ENCODE measurements at regions not wholly inside any gene's neighbourhood (a gene's known extent, or its start where the extent isn't known, plus 50 kb on each side); places are given as distances from the start of the nearest gene placed in this dataset.

DNA sequence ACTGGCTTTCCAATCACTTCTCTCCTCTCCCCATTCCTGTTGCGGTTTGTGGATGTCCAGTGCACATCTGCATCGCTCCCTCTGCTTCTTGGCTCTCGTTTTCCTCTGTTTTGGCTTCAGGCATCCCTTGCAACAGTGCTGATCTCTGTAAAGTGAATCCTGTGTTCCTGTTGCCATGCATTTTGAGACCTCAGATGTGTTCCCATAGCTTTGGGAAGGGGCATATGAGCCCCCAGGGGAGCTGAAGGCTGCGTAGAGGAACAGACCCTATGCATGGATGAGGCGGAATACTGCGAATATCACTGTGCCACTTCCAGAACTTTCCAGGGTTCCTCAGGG lies 168.4 kb upstream of the HAAO start:
- ChIA-PET CTCF (no interaction called here), POLR2A (no interaction called here)
- intact Hi-C loops (cut with micrococcal nuclease; ENCODE audit: unreplicated experiment): no loop called here
- no TSS peak for BruUV-seq (replicated peaks)
- ATAC-seq (no peak), DNase-seq (ENCODE audit: low read depth, low spot score) (no peak)
- H3K4me1 ChIP-seq (ENCODE audit: control insufficient read depth, insufficient read depth, low read length): no peaks in the 10 kb centered on the region
- no peaks in the 10 kb centered on the region for H3K36me3 ChIP-seq (ENCODE audit: control insufficient read depth, insufficient read depth, low read length)
- TF ChIP-seq, protein P1, sequence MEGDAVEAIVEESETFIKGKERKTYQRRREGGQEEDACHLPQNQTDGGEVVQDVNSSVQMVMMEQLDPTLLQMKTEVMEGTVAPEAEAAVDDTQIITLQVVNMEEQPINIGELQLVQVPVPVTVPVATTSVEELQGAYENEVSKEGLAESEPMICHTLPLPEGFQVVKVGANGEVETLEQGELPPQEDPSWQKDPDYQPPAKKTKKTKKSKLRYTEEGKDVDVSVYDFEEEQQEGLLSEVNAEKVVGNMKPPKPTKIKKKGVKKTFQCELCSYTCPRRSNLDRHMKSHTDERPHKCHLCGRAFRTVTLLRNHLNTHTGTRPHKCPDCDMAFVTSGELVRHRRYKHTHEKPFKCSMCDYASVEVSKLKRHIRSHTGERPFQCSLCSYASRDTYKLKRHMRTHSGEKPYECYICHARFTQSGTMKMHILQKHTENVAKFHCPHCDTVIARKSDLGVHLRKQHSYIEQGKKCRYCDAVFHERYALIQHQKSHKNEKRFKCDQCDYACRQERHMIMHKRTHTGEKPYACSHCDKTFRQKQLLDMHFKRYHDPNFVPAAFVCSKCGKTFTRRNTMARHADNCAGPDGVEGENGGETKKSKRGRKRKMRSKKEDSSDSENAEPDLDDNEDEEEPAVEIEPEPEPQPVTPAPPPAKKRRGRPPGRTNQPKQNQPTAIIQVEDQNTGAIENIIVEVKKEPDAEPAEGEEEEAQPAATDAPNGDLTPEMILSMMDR (IDR thresholded peaks at IDR 0.05): no peak
- TF ChIP-seq, protein P2, sequence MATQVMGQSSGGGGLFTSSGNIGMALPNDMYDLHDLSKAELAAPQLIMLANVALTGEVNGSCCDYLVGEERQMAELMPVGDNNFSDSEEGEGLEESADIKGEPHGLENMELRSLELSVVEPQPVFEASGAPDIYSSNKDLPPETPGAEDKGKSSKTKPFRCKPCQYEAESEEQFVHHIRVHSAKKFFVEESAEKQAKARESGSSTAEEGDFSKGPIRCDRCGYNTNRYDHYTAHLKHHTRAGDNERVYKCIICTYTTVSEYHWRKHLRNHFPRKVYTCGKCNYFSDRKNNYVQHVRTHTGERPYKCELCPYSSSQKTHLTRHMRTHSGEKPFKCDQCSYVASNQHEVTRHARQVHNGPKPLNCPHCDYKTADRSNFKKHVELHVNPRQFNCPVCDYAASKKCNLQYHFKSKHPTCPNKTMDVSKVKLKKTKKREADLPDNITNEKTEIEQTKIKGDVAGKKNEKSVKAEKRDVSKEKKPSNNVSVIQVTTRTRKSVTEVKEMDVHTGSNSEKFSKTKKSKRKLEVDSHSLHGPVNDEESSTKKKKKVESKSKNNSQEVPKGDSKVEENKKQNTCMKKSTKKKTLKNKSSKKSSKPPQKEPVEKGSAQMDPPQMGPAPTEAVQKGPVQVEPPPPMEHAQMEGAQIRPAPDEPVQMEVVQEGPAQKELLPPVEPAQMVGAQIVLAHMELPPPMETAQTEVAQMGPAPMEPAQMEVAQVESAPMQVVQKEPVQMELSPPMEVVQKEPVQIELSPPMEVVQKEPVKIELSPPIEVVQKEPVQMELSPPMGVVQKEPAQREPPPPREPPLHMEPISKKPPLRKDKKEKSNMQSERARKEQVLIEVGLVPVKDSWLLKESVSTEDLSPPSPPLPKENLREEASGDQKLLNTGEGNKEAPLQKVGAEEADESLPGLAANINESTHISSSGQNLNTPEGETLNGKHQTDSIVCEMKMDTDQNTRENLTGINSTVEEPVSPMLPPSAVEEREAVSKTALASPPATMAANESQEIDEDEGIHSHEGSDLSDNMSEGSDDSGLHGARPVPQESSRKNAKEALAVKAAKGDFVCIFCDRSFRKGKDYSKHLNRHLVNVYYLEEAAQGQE (IDR thresholded peaks at IDR 0.05; ENCODE audit: insufficient read depth in 1 of 2, low read depth in 2 of 2, low read length in 1 of 2): no peak
- TF ChIP-seq POLR2AphosphoS5 (IDR thresholded peaks at IDR 0.05; ENCODE audit: low read depth, low read length) (no peak), SIN3A (IDR thresholded peaks at IDR 0.05; ENCODE audit: borderline replicate concordance, insufficient read depth, low read depth, low read length) (no peak), TCF7L2 (IDR thresholded peaks at IDR 0.05; ENCODE audit: low read depth, low read length) (no peak)
- in situ Hi-C loops (cut with HindIII; ENCODE audit: low pct_unique_long_range_greater_than_20kb, low sequenced_read_pairs): no loop called here
- no peaks in the 10 kb centered on the region for H3K27me3 ChIP-seq (ENCODE audit: control insufficient read depth, insufficient read depth, low read length)
- H3K9me3 ChIP-seq (ENCODE audit: control insufficient read depth, insufficient read depth, low read depth, low read length): no peaks in the 10 kb centered on the region
- no peak overlapping the region for H3K27ac ChIP-seq (ENCODE audit: low read length)
- no peak overlapping the region for H3K4me3 ChIP-seq (ENCODE audit: low read depth in 2 of 2, low read length in 2 of 2)

DNA sequence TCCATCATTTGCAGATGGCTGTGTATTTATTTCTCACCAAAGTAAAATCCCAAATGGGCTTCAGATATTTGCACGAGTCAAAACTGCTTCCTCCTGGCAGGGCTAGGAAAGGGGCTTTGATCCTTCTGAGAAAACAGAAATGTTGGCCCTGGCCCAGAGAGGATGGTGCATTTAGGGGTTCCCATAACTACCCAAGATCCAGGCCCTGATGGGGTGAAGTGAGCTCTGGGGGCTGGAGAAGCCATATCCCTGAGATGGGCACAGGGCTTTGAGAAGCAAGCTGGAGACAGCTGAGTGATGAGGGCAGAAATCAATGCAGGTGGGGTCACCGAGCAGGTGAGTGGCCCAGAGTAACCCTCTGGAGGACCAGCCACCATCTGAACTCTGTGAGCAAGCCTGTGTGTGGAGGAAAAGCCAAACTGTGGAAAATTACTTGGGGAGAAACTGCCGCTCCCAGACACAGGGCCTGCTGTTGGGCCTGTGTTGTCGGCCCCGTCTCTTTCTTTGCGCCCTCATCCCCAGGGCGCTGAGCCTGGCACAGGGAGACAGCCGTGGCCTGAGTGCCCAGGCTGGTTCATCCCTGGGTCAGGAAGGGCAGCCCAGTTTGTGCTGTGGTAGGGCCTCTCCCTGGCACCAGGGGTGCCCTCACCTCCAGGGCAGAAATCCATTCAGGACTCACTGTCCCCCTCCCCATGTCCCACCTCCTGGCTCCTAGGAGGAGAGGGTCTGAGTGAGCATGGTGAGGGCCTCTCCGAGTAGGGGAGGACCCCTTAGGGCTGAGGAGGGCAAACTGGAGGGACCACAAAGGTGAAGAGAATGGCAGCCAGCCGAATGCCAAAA lies 167.8 kb upstream of the HAAO start:
- ATAC-seq: no peak
- in situ Hi-C loops (cut with HindIII; ENCODE audit: low pct_unique_long_range_greater_than_20kb, low sequenced_read_pairs): no loop called here
- TF ChIP-seq POLR2AphosphoS5 (IDR thresholded peaks at IDR 0.05; ENCODE audit: low read depth, low read length) (no peak), TCF7L2 (IDR thresholded peaks at IDR 0.05; ENCODE audit: low read depth, low read length) (no peak), SIN3A (IDR thresholded peaks at IDR 0.05; ENCODE audit: borderline replicate concordance, insufficient read depth, low read depth, low read length) (no peak)
- TF ChIP-seq, protein P1 (IDR thresholded peaks at IDR 0.05): no peak
- TF ChIP-seq, protein P2 (IDR thresholded peaks at IDR 0.05; ENCODE audit: insufficient read depth in 1 of 2, low read depth in 2 of 2, low read length in 1 of 2): no peak
- Histone ChIP-seq H3K9me3 (ENCODE audit: control insufficient read depth, insufficient read depth, low read depth, low read length) (no peaks in the 10 kb centered on the region), H3K27ac (ENCODE audit: low read length) (no peak overlapping the region), H3K36me3 (ENCODE audit: control insufficient read depth, insufficient read depth, low read length) (no peaks in the 10 kb centered on the region), H3K4me1 (ENCODE audit: control insufficient read depth, insufficient read depth, low read length) (no peaks in the 10 kb centered on the region), H3K27me3 (ENCODE audit: control insufficient read depth, insufficient read depth, low read length) (no peaks in the 10 kb centered on the region), H3K4me3 (ENCODE audit: low read depth in 2 of 2, low read length in 2 of 2) (no peak overlapping the region)
- ChIA-PET POLR2A (no interaction called here), CTCF (no interaction called here)
- no TSS peak for BruUV-seq (replicated peaks)
- DNase-seq (ENCODE audit: low read depth, low spot score): no peak
- intact Hi-C loops (cut with micrococcal nuclease; ENCODE audit: unreplicated experiment): no loop called here

Data from Panc1 (cell line).